ENCODE measurements at regions not wholly inside any gene's neighbourhood (a gene's known extent, or its start where the extent isn't known, plus 50 kb on each side); places are given as distances from the start of the nearest gene placed in this dataset.

GRCh38 chr11:82539669-82540068 is 194.0 kb downstream of the FAM181B start:
- Histone ChIP-seq H3K4me2 (ENCODE audit: insufficient read depth, insufficient read length, low read length) (no peak overlapping the region), H3T11ph (ENCODE audit: low read length) (no peak overlapping the region), H2BK20ac (ENCODE audit: low read depth, low read length, poor library complexity, severe bottlenecking) (no peak overlapping the region), H2BK15ac (ENCODE audit: low read depth, low read length) (no peak overlapping the region), H3K23ac (ENCODE audit: insufficient read length, low read depth, low read length) (no peak overlapping the region), H3K27me3 (ENCODE audit: insufficient read depth, low read length) (no peaks in the 10 kb centered on the region), H3K79me1 (ENCODE audit: insufficient read depth, low read depth, low read length, poor library complexity, severe bottlenecking) (no peaks in the 10 kb centered on the region), H3K18ac (ENCODE audit: insufficient read length, low read depth, low read length) (no peak overlapping the region), H3K4me1 (ENCODE audit: insufficient read depth, low read length) (no peaks in the 10 kb centered on the region), H2AK5ac (ENCODE audit: insufficient read length, low read length) (no peak overlapping the region), H3K56ac (ENCODE audit: insufficient read length, low read depth, low read length) (no peak overlapping the region), H4K5ac (ENCODE audit: insufficient read length, low read depth, low read length) (no peak overlapping the region), H3K9ac (ENCODE audit: extremely low read depth, insufficient read length, low read length) (no peak overlapping the region), H3K4ac (ENCODE audit: low read depth, low read length) (no peak overlapping the region), H2AFZ (ENCODE audit: low read length) (no peak overlapping the region), H4K20me1 (ENCODE audit: control insufficient read depth, insufficient read depth, insufficient read length) (no peaks in the 10 kb centered on the region), H2BK12ac (ENCODE audit: insufficient read length, low read depth, low read length) (no peak overlapping the region), H4K91ac (ENCODE audit: insufficient read length, low read depth, low read length) (no peak overlapping the region), H3K27ac (ENCODE audit: insufficient read length, low read depth, low read length) (no peak overlapping the region), H2BK5ac (ENCODE audit: insufficient read length, low read length) (no peak overlapping the region), H3K14ac (ENCODE audit: insufficient read depth, low read length) (no peak overlapping the region), H4K8ac (replicated peaks; ENCODE audit: insufficient read length, low read depth, low read length) (no peak overlapping the region), H3K23me2 (ENCODE audit: insufficient read length, low read depth, low read length, poor library complexity, severe bottlenecking) (no peaks in the 10 kb centered on the region), H3K9me3 (ENCODE audit: control insufficient read depth, low read depth, low read length) (no peaks in the 10 kb centered on the region), H2BK120ac (ENCODE audit: low read depth, low read length, poor library complexity, severe bottlenecking) (no peak overlapping the region), H3K79me2 (ENCODE audit: insufficient read depth, low read length) (no peaks in the 10 kb centered on the region)
- Mint-ChIP-seq H3K4me3 (no peak overlapping the region), H3K9me3 (no peaks in the 10 kb centered on the region), H3K4me1 (no peaks in the 10 kb centered on the region), H3K36me3 (ENCODE audit: insufficient read depth in 1 of 3, low read depth in 3 of 3) (no peaks in the 10 kb centered on the region), H3K27me3 (ENCODE audit: low read depth) (no peaks in the 10 kb centered on the region; the same call in 1 of the 2 replicates), H3K27ac (no peak overlapping the region)
- no peak for DNase-seq
- TF ChIP-seq CTCF (conservative IDR thresholded peaks at IDR 0.05) = no peak

All from H9 (cell line).